Thyroid gland (tissue), 4 donors: ENCODE measurements at regions not wholly inside any gene's neighbourhood (a gene's known extent, or its start where the extent isn't known, plus 50 kb on each side); places are given as distances from the start of the nearest gene placed in this dataset.

Source experiments
- CTCF ChIP-seq, 6 experiments: fragments of 200-600 bp in 3 of 6; fragments of 450-650 bp in 3 of 6; sonication (generic) in 3 of 6; IDR thresholded peaks; one replicate each; pipeline ENCODE4 v1.5.1; 2016 to 2019; ENCODE audit warnings: antibody characterized with exemption in 6 of 6, mild to moderate bottlenecking in 2 of 6, inconsistent platforms in 1 of 6, moderate library complexity in 1 of 6
- POLR2A ChIP-seq, 2 donors: fragments of 450-650 bp; IDR thresholded peaks; one replicate each; pipeline ENCODE4 v1.6.1; 2017; ENCODE audit warnings: antibody characterized with exemption in 2 of 2, mild to moderate bottlenecking in 2 of 2, moderate library complexity in 1 of 2

GRCh38 chr4:138021139-138021830 lies 220.9 kb downstream of the SLC7A11 start:
- TF ChIP-seq CTCF (IDR thresholded peaks at IDR 0.05) (no peak), POLR2A (IDR thresholded peaks at IDR 0.05) (no peak)
